H7 (cell line): ENCODE measurements at regions not wholly inside any gene's neighbourhood (a gene's known extent, or its start where the extent isn't known, plus 50 kb on each side); places are given as distances from the start of the nearest gene placed in this dataset.
"Not testable (repeated sequence)": the region's sequence is repeated elsewhere in the genome, so short reads cannot be mapped to it uniquely, and the experiment has no call there.

Experiments used
- DNase-seq: peaks from one replicate; pipeline ENCODE4 v3.0.0; 2012
- H3K27me3 ChIP-seq: 2 replicates; pipeline ENCODE4 v1.6.0; 2011; ENCODE audit warnings: mild to moderate bottlenecking, low read length; ENCODE audit not compliant: control insufficient read depth, insufficient read depth
- H3K36me3 ChIP-seq: replicated peaks from 2 replicates; pipeline ENCODE4 v1.5.1; 2011; ENCODE audit warnings: low read length; ENCODE audit not compliant: control insufficient read depth, insufficient read depth
- H3K4me3 ChIP-seq: 2 replicates; pipeline ENCODE4 v1.5.1; 2011; ENCODE audit warnings: low read depth, mild to moderate bottlenecking, control low read depth, low read length, moderate library complexity; ENCODE audit not compliant: insufficient read depth

DNA sequence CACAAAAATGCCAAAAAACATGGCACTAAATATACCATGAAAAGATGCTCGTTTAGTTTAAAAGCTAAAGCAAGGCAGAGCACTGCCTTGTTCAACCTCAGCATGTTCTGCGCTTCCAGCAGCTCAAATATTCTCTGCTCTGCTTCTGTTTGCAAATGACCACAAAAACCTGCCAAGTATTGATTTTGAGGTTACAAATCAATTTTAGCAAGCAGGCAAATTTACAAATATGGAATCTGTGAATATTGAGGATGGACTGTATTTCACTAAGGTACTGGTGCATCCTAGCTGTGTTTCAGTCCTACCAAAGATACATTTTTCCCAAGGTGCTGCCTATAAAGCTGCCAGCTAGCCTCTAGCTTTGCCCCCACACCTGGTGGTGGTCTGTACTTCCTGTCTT lies 449.9 kb downstream of the PREX1 start:
- Histone ChIP-seq H3K36me3 (no peaks in the 10 kb centered on the region), H3K27me3 (no peaks in the 10 kb centered on the region), H3K4me3 (no peak overlapping the region)
- DNase-seq, result no peak

DNA sequence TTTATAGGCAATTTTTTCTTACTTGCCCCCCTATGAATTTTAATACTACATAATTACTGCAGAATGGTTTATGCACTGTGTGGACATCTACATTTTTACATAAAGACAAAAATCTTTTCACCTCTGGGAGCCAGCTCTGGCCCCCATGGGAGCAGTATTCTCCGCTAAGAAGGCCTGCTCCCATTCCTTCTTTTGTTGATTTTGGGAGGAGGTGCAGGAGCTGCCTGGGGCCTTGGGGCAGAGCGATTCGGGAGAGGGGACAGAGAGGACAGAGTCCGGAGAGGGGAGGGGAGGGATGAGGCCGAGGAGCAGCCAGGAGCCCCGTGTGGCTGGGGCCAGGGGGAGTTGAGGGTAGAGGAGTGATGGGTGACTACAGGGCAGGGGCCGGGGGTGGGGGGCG lies 452.0 kb downstream of the PREX1 start:
- Histone ChIP-seq H3K4me3 (no peak overlapping the region), H3K36me3 (no peaks in the 10 kb centered on the region), H3K27me3 (no peaks in the 10 kb centered on the region)
- DNase-seq, result peak; percentile 65

DNA sequence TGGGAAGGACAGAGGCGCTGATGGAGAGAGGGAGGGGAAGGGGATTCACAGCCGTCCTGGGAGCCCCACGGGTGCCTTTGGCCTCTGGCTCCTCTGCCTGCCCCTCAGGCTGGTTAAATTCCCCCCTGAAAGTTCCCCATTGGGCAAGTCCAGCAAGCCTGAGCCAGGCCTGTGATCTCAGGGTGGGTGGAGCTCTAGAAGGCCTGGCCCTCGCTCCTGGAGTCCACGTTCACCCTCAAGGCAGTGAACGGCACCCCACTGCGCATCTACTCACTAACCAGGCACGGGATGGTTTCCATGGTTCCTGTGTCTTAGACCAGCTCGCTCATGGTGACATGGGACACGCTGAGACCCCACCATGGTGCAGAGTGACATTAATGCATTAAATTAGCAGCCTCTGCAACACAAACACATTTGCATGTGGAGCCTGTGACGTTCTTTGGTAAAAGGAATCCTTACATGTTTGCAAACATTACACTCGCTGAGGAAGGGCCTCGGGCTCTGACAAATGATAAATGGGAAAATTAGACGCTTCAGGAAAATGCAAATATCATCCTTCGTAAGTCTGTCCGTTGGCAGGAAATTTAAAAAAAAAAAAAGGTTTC lies 452.7 kb downstream of the PREX1 start:
- DNase-seq, result peak; percentile 52
- Histone ChIP-seq H3K4me3 (no peak overlapping the region), H3K27me3 (no peaks in the 10 kb centered on the region), H3K36me3 (no peaks in the 10 kb centered on the region)

DNA sequence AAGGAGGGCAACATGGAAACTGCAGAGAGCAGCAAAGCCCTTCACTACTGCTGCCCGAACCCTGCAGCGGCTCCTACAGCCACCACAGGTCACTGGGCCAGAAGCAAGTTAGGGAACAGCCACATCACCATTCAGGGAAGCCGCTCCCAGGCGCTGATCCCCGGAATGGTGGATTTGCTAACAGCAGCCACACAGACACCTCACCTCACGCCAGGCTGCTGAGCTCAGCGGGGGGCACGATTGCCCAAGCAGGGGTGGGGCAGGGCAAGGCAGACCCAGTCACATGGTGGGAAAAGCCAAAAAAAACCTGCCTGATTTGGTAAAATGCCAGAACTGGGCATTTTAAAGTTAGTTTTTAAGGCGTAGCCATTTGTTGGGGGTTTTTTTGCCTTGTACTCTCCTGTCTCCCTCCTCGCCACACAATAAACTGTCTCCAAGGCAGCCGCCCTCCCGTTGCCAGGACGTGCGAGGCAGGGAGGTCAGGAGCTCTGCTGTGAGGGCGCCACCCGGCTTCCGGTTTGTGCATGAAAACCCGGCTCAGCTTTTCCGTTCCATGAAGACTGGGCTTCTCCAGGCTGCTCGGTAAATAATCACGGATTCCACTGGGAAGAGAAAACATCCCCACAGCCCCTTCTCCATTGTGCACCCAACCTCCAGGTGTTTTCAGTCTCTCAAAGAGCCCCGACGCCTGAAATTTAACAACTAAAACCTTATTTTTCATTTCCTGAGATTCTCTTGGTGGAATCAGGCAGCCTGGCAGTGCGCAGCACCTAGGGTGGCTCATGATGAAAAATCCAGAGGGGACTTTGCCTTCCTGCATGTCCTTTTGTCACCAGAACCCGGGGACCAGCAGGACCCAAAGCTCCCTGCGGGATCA lies 453.5 kb downstream of the PREX1 start:
- DNase-seq, result peak; percentile 75
- not testable (repeated sequence) for H3K36me3 ChIP-seq, H3K4me3 ChIP-seq, H3K27me3 ChIP-seq

DNA sequence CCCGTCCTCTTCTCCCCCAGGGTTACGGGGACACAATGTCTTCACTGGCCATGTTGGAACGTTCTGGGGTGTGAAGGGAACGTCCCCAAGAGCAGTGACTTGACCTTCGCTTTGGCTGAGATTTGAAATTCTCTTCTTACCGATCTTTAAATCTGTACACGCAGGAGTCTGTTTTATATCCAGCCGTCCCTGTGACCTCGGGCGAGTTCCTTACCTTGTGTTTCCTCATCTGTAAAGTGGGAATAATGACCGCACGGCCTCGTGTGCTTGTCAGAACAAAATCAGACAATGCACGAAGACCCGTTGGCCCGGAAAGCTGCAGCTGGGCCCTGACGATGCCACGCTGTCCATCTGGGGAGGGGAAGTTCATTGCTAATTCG lies 454.3 kb downstream of the PREX1 start:
- no peak overlapping the region for H3K4me3 ChIP-seq
- no peak for DNase-seq
- no peaks in the 10 kb centered on the region for H3K36me3 ChIP-seq
- no peaks in the 10 kb centered on the region for H3K27me3 ChIP-seq

DNA sequence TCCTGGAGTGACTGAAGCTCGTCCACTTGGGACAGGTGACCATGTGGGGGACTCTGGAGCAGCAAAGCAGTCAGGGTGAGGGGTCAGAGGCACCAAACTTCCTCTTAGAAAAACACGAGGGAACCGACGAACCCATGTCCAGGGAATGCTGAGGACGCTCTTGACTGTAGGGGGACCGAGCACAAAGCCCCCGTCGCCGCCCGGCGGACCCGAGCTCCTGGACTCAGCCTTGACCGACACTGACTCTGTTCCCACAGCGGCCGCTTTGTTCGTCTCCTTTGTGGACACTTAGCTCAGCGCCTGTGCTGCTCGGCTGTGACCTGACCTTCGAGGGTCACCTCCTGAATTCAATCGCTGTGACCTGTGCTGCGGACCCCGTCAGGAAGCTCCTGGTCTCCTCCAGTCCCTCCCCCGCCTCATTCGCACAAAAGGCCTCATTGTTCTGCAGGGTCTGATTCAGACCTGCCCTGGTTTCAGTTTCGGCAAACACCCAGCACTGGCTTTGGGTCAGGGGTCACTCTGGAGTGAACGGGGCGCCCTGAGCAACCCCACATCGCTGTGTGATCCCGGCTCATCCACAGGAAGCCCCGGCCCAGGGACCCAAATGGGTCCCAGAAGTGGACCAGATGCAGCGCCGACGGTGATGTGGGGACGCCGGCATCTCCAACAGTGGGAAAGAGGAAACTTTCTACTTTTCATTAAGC lies 454.8 kb downstream of the PREX1 start:
- not testable (repeated sequence) for H3K27me3 ChIP-seq, H3K4me3 ChIP-seq, H3K36me3 ChIP-seq
- peak; percentile 64 for DNase-seq

DNA sequence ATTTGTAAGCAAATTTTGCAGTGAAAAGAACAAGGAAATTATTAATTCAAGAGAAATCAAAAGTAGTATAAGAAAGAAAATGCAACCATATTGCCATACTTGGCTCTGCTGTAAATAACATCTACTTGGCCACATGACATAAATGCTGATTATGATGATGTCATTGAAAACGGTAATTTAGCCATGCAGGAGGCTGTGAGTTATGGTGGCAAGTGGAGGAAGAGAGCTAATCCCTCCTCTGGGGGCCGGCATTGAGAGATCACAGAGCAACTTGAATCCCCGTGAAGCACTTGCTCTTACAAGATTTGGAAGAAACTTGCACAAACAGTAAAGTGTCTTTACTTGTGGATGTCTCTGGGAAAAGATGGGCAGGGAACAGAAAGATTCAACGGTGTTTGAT lies 456.6 kb downstream of the PREX1 start:
- no peak for DNase-seq
- no peak overlapping the region for H3K4me3 ChIP-seq
- no peaks in the 10 kb centered on the region for H3K27me3 ChIP-seq
- H3K36me3 ChIP-seq, result no peaks in the 10 kb centered on the region

DNA sequence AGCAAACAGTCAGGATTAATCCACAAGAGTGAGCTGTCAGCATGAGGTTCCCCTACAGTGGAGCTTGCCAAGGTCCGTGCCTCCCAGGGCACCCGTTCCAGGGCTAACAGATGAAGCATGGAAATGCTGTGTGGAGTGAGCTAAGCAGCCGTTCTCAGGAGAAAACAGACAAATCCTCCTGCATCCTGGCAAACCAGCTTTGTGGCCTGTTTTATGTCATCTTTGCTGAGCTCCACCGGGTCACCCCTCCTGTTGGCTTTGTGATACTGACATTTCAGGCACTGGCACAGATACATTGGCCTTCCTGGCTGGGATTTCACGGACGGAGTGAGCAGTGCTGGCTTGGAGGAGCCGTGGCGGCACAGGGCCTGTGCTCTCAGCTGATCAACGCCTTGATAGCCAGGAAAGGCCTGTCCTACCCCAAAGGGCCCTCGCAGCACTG lies 459.2 kb downstream of the PREX1 start:
- not testable (repeated sequence) for DNase-seq, H3K27me3 ChIP-seq, H3K36me3 ChIP-seq, H3K4me3 ChIP-seq

DNA sequence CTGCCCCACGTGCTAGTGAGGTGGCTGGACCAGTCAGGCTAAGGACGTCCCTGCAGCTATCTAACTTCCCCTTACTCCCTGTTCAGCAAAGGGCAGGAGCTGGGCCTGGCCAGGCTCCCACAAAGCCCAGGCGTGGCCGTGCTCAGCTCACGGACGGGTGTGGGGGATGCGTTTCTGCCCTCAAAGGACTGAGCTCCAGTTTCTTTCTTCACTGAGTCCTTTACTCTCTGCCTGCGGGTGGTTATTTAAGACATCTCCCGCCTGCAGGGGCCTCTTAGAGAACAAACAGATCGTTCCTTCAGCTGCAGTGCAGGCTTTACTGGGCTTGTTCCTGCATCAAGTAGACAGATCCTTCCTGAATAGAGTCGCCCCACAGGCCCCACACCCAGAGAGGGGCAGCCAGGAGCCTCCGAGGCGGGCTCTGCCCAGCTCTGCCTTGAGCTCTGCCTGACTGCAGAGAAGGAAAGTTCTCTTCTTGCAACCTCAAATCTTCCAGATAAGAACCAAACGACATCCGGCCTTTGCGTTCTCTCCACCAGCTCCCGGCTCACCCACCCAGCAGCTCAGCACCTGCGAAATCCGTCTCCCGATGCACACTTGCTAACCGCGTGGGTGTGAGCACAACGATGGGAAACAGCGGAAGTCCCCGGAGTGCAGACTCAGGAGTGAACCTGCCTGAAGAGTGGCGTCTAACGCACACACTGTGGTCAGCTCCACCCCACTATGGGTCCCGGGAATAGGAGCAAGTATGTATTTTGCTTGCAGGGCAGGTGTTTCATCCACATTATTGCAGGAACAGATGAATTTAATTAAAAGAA lies 460.0 kb downstream of the PREX1 start:
- not testable (repeated sequence) for DNase-seq, H3K4me3 ChIP-seq, H3K27me3 ChIP-seq, H3K36me3 ChIP-seq

DNA sequence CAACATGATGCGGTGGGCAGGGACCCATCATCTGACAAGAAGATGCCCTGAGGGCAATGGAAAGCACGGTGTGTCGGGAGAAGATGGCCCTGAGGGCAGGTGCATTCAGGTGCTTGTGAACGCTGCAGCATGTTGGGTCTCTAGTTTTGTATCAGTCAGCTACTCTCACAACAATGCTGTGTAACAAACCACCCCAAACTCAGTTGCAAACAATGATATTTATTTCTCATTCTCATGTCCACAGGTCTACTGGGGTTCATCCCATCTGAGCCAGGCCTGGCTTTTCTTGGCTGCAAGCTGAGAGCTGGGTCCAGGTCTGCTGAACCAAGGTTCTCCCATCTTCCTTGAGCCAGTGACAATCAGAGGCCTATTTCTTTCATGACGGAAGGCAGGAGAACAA lies 461.6 kb downstream of the PREX1 start:
- Histone ChIP-seq H3K27me3 (no peaks in the 10 kb centered on the region; the same call in 1 of the 2 replicates), H3K36me3 (no peaks in the 10 kb centered on the region), H3K4me3 (no peak overlapping the region)
- no peak for DNase-seq

DNA sequence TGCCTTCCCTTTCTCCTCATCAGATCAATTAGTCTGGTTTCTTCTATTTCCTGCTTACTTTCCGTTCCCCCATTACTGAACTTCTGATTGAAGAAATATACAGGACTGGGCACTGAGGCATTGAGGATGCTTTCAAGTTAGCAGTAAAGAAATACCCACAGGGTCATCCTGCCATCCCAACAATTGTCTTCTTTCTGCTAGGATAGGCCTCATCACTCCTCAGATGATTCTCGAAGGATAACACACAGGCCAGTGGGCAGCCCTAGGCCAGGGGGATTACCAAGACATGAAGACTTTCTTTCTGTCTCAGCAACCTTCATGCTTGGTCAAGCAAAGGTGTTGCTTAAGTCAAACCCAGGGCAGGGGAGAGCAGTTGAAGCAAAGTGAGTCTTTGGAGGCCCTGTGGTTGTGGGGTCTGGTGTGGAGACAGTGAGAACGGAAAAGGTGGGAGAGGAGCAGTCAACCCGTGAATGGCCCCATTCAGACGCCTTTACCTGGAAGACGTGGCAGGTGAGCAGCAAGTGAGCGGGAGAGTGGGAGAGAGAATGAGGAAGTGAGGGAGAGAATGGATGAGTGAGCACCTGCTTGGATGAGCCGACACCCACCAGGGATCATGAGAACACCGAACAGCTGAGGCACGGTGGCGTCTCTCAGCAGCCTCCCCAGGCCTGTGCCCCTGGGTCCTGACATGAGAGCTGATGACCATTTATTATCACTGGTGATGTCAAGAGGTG lies 462.9 kb downstream of the PREX1 start:
- no peak overlapping the region for H3K4me3 ChIP-seq
- no peaks in the 10 kb centered on the region for H3K36me3 ChIP-seq
- H3K27me3 ChIP-seq, result no peaks in the 10 kb centered on the region; the same call in 1 of the 2 replicates
- no peak for DNase-seq

DNA sequence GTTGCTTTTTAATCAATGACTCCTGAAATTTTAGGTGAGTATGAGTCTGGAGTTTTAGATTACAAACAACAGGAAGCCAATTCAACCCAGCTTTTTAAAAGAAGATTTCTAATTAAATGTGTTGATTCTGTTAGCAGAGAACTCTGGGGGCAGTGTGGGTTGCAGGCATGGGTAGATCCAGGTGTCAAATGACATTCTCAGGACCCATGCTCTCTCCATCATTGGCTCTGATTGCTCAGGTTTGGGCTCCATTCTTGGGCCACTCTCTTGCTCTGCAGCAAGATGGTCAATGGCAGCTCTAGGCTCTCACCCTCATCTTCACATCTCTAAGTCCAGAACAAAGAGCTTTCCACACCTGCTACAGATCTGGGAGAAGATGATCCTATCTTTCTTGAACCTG lies 463.7 kb downstream of the PREX1 start:
- no peak overlapping the region for H3K4me3 ChIP-seq
- H3K27me3 ChIP-seq, result no peaks in the 10 kb centered on the region; the same call in 1 of the 2 replicates
- H3K36me3 ChIP-seq, result no peaks in the 10 kb centered on the region
- no peak for DNase-seq

DNA sequence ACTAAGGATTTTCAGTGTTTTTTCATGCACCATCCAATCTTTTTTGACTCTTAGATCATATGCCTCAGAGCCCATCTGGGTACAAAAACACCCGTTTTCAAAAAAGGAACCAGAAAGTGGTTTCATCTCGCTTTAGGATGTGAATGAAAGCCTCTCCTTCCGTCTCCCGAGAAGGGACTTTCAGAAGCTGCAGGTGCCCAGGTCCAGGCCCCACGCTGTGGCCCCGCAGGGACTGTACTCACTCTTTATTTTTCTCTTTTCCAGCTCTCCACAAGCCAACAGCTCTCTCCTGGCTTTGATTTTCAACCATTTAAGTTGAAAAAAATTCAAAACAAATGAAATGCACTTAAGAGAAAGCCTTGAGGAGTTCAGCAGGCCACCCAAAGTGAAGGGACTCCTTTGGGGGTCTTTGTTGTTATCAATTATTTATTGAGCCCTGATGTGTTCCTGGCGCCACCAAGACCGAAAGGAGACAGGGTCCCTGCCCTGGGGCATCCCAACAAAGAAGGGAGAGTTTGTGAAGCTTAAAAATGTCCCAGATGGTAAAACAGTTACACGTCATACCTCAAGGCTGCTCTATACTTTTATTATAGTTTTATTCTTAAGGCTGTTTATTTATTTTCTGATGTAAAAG lies 467.3 kb downstream of the PREX1 start:
- no peaks in the 10 kb centered on the region for H3K36me3 ChIP-seq
- no peaks in the 10 kb centered on the region for H3K27me3 ChIP-seq
- H3K4me3 ChIP-seq, result no peak overlapping the region
- no peak for DNase-seq
